Skeletal muscle tissue (tissue), 3 donors: ENCODE measurements at regions not wholly inside any gene's neighbourhood (a gene's known extent, or its start where the extent isn't known, plus 50 kb on each side); places are given as distances from the start of the nearest gene placed in this dataset.

Experiments used
- H3K27ac ChIP-seq: one replicate; pipeline ENCODE4 v1.7.0; 2013; ENCODE audit warnings: mild to moderate bottlenecking, low read depth, low read length, inconsistent platforms
- H3K27me3 ChIP-seq, 3 donors: one replicate each; pipeline ENCODE4 v1.7.0; 2013; ENCODE audit warnings: low read length in 3 of 3; ENCODE audit not compliant: control insufficient read depth in 3 of 3, insufficient read depth in 3 of 3
- H3K36me3 ChIP-seq, 3 donors: one replicate each; pipeline ENCODE4 v1.7.0; 2013; ENCODE audit warnings: low read length in 3 of 3; ENCODE audit not compliant: control insufficient read depth in 3 of 3, insufficient read depth in 3 of 3
- H3K4me1 ChIP-seq, 3 donors: one replicate each; pipeline ENCODE4 v1.7.0; 2013; ENCODE audit warnings: low read length in 3 of 3, mild to moderate bottlenecking in 3 of 3; ENCODE audit not compliant: control insufficient read depth in 3 of 3, insufficient read depth in 3 of 3
- H3K4me3 ChIP-seq, 3 donors: one replicate each; pipeline ENCODE4 v1.7.0; 2013; ENCODE audit warnings: low read length in 3 of 3
- H3K9ac ChIP-seq, 3 donors: one replicate each; pipeline ENCODE4 v1.7.0; 2013; ENCODE audit warnings: low read length in 3 of 3, mild to moderate bottlenecking in 3 of 3, moderate library complexity in 2 of 3, low read depth in 1 of 3
- H3K9me3 ChIP-seq, 3 donors: one replicate each; pipeline ENCODE4 v1.7.0; 2013; ENCODE audit warnings: low read length in 3 of 3; ENCODE audit not compliant: control insufficient read depth in 3 of 3
- donor health status: Osteomylitis.

DNA sequence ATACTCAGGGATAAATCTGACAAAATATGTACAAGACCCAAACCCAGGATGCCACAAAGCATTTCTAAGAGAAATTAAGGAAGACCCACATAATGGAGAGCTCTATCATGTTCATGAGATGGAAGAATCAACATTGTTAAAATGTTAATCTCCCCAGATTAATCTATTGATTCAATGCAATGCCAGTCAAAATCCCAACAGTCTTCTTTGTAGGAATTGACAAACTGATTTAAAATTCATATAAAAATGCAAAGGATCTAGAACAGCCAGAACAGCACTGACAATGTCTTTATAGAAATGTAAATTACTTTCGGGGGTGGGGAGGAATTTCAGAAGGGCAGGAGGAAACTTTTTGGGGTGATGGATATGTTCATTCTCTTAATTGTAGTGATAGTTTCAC lies 281.6 kb upstream of the SEMA6A start:
- Histone ChIP-seq H3K27ac (no peak overlapping the region), H3K27me3 (no peaks in the 10 kb centered on the region), H3K4me1 (no peaks in the 10 kb centered on the region), H3K36me3 (no peaks in the 10 kb centered on the region), H3K9ac (no peak overlapping the region), H3K4me3 (no peak overlapping the region), H3K9me3 (no peaks in the 10 kb centered on the region)

DNA sequence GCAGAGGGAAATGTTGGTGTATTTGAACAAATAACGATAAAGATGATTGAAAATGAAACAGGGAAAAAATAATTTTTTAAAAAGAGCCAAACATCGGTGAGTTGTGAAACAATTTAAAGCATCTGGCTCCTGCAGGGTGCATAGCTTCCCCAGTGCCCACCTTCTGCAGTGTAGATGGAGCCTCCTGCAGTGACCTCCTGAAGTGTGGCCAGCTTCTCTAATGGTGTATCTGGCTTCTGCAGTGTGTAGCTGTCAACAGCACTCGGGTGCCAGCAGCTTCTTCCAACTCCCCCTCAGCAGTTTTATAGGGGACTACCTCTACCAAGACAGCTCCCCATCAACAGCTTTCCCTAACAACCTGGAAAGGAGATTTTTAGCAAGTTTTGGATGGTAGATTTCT lies 279.4 kb upstream of the SEMA6A start:
- H3K4me3 ChIP-seq: no peak overlapping the region
- no peaks in the 10 kb centered on the region for H3K4me1 ChIP-seq
- H3K27ac ChIP-seq: no peak overlapping the region
- no peaks in the 10 kb centered on the region for H3K36me3 ChIP-seq
- no peak overlapping the region for H3K9ac ChIP-seq
- no peaks in the 10 kb centered on the region for H3K27me3 ChIP-seq
- no peaks in the 10 kb centered on the region for H3K9me3 ChIP-seq

DNA sequence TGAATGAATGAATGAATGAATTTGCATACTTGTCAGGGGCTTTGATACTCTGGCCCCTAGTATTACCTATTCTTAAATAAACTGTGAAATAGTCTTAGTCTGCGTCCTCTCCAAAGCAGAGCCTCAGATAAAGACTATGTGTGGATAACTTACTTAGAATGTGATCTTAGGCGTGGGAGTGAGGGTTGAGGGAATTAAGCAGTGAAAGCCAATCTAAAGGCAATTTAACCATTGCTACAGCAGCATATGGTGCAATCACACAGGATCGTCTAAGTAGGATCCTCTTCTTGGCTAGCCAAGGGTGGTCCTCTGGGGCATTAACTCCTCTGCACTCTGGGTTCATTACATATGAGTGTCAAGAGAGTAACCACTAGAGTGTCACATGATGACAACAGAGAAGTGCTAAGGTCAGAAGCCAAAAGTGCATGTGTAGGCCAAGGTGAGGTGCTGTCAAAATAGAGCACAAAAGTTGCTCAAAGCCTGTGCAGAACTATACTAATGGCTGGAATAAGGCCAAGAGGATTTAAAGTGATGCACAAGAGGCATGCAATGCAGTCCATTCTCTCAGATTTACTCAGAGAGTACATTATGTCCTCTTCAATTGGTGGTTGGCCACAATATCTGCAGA lies 274.4 kb upstream of the SEMA6A start:
- Histone ChIP-seq H3K4me3 (no peak overlapping the region), H3K36me3 (no peaks in the 10 kb centered on the region), H3K4me1 (no peaks in the 10 kb centered on the region), H3K27me3 (no peaks in the 10 kb centered on the region), H3K9me3 (no peaks in the 10 kb centered on the region), H3K9ac (no peak overlapping the region), H3K27ac (no peak overlapping the region)

DNA sequence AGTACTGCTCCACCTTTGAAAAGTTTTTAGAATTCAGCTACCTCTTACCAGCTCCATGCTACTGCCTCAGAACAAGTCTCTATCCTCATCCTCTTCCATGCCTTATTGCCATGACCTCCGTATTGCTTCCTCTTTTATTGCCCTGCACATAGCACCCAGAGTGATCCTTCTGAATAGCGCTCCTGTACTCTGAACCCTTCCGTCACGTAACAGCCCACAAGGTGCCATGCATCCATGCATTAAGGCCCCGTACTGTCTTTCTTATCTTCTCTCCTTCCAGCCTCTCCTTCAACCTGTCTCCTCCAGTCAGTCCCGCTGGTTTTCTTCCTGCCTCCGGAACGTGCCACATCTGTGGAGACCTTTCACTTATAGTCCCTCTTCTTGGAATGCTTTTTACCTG lies 273.3 kb upstream of the SEMA6A start:
- H3K9ac ChIP-seq: no peak overlapping the region
- H3K4me3 ChIP-seq: no peak overlapping the region
- no peaks in the 10 kb centered on the region for H3K27me3 ChIP-seq
- H3K27ac ChIP-seq: no peak overlapping the region
- no peaks in the 10 kb centered on the region for H3K4me1 ChIP-seq
- no peaks in the 10 kb centered on the region for H3K9me3 ChIP-seq
- no peaks in the 10 kb centered on the region for H3K36me3 ChIP-seq

DNA sequence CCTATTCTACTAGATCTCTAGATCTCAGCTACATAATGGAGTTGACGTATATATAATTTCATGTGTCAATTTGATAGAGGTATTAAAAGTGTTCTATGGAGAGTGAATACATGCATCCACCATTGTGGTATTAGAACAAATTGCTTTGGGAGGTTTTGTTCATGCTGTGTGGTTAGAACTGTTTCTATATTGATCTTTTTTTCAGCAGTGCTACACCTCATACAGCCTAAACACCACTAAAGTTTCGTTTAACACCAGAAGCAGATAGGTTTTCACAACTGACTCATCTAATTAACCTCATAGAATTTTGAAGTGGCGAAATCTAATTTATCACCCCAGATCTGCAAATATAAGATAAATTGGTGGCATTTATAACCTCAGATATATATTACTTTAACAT lies 269.4 kb upstream of the SEMA6A start:
- no peaks in the 10 kb centered on the region for H3K4me1 ChIP-seq

DNA sequence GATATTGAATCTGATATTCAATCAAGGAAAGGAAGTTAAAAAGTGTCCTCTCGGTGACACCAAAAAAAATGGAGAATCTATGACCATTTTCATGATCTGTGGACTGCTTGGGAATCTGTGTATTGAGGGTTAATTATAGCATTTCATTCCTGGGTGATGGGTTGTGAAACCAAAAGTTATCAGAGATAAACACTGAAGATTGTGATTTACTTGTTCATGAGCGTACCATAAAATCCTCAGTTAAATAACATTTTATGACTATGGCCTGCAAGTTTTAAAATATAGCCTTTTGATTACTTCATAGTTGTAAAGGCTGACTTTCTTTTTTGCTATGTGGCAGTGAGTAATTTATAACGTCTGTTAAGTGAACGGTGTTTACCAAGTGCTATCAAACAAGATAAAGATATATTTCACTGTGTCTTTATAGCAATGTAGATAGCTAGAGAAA lies 267.9 kb upstream of the SEMA6A start:
- H3K4me1 ChIP-seq: no peaks in the 10 kb centered on the region
- no peaks in the 10 kb centered on the region for H3K9me3 ChIP-seq
- H3K36me3 ChIP-seq: no peaks in the 10 kb centered on the region
- H3K27me3 ChIP-seq: no peaks in the 10 kb centered on the region
- H3K27ac ChIP-seq: no peak overlapping the region
- no peak overlapping the region for H3K9ac ChIP-seq
- H3K4me3 ChIP-seq: no peak overlapping the region

More for the DNA sequence above, 269.4 kb upstream of the SEMA6A start:
- H3K36me3 ChIP-seq: no peaks in the 10 kb centered on the region
- no peaks in the 10 kb centered on the region for H3K9me3 ChIP-seq
- no peaks in the 10 kb centered on the region for H3K27me3 ChIP-seq
- no peak overlapping the region for H3K4me3 ChIP-seq
- H3K27ac ChIP-seq: no peak overlapping the region
- no peak overlapping the region for H3K9ac ChIP-seq

DNA sequence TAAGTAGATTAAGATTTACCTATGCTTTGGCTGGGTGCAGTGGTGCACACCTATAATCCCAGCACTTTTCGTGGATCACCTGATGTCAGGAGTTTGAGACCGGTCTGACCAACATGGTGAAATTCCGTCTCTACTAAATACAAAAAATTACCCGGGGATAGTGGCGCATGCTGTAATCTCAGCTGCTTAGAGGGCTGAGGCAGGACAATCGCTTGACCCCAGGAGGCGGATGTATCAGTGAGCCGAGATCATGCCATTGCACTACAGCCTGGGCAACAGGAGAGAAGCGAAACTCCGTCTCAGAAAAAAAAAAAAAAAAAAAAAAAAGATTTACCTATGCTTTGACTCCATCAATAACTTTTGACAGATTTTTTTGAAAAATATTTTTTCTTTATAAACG lies 267.1 kb upstream of the SEMA6A start:
- H3K9ac ChIP-seq: no peak overlapping the region
- H3K9me3 ChIP-seq: no peaks in the 10 kb centered on the region
- no peak overlapping the region for H3K4me3 ChIP-seq
- H3K4me1 ChIP-seq: no peaks in the 10 kb centered on the region
- no peaks in the 10 kb centered on the region for H3K27me3 ChIP-seq
- no peak overlapping the region for H3K27ac ChIP-seq
- H3K36me3 ChIP-seq: no peaks in the 10 kb centered on the region

DNA sequence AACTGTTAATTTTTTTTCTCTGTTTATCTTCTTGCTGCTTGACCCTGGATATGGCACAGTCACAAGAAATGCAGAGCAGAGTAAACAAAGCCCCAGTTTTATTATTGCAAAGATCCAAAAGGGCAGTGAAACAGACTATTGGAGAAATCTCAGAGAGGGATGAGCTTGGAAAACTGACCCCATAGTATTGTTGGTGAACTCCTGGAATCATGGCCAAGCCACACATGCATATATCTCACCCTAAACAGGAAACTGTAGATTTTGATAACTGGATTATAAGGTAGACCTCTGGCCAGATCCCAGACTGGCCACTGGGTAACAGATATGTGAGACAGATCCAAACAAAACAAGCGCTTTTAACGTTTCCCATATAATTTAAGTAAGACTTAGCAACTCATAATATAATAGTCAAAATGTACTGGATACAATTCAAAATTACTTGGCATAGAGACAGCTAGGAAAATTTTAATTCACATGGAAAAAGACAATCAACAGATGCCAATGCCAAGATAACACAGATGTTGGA lies 263.5 kb upstream of the SEMA6A start:
- H3K4me3 ChIP-seq: no peak overlapping the region
- H3K36me3 ChIP-seq: no peaks in the 10 kb centered on the region
- H3K9ac ChIP-seq: no peak overlapping the region
- H3K4me1 ChIP-seq: no peaks in the 10 kb centered on the region
- H3K27me3 ChIP-seq: no peaks in the 10 kb centered on the region
- H3K9me3 ChIP-seq: no peaks in the 10 kb centered on the region
- H3K27ac ChIP-seq: no peak overlapping the region

DNA sequence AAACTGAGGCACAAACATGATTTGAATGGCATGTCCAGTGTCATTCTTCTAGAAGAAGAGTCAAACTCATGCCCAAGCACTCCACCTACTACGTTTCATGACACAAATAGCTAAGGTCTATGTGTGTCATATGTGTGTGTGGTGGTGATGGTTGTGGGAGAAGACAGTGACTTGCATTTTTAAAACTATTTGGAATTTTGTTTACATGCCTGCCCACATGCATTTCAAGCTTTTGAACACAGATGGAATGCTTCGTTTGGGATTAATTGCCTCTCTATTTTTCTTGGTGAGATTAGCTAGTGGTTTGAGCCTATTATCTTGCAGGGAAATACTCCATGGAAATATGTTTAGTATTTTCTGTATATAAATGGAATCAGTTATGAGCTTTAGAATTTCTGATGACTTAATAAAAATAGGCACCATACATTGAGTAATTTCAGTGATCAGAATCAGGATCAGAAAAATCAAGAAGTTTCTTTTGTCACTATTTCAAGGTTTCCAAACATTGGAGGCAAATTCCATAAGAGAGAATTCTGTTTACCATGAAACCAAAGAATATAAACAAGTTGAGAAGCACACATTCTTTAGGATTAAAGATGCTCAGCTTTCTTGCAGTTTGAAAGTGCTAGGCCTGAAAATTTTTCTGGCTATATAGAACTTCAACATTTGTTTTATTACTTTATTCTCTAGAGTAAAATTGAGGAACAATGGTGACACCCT lies 260.3 kb upstream of the SEMA6A start:
- no peaks in the 10 kb centered on the region for H3K27me3 ChIP-seq
- H3K4me1 ChIP-seq: no peaks in the 10 kb centered on the region
- no peak overlapping the region for H3K9ac ChIP-seq
- no peaks in the 10 kb centered on the region for H3K36me3 ChIP-seq
- no peaks in the 10 kb centered on the region for H3K9me3 ChIP-seq
- no peak overlapping the region for H3K27ac ChIP-seq
- H3K4me3 ChIP-seq: no peak overlapping the region

DNA sequence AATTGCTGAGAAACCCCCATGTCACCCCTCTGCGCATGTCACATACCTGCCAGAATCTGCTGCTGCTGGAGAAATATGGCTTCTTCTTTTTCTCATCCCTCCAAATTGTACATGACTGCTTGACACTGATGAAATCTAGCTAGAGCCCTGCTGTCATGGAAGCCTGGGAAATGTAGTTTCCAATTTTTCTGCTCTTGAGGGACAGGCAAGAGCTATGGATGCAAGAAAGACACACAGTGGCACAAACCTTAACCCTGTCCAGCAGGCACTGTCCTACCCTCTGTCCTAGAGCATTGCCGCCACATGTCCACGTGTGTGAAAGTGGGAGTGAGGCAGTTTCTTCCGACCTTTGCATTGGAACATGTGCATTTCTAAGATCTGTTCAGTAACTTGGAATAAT lies 255.5 kb upstream of the SEMA6A start:
- no peak overlapping the region for H3K4me3 ChIP-seq
- no peaks in the 10 kb centered on the region for H3K9me3 ChIP-seq
- no peaks in the 10 kb centered on the region for H3K4me1 ChIP-seq

More for the DNA sequence above, 255.5 kb upstream of the SEMA6A start:
- H3K36me3 ChIP-seq: no peaks in the 10 kb centered on the region
- H3K27ac ChIP-seq: no peak overlapping the region
- H3K9ac ChIP-seq: no peak overlapping the region
- H3K27me3 ChIP-seq: no peaks in the 10 kb centered on the region
